Loucy (cell line): ENCODE measurements at regions not wholly inside any gene's neighbourhood (a gene's known extent, or its start where the extent isn't known, plus 50 kb on each side); places are given as distances from the start of the nearest gene placed in this dataset.

Experiments used
- H2AFZ ChIP-seq: fragments of 200-600 bp; sonication (generic); 2 replicates; pipeline ENCODE4 v1.6.0; 2016; ENCODE audit warnings: antibody characterized with exemption, mild to moderate bottlenecking, low read length, moderate library complexity
- H3F3A ChIP-seq: fragments of 200-600 bp; 2 replicates; pipeline ENCODE4 v1.6.0; 2016; ENCODE audit warnings: antibody characterized with exemption, low read depth, mild to moderate bottlenecking
- H3K27me3 ChIP-seq: fragments of 200-600 bp; sonication (generic); 2 replicates; pipeline ENCODE4 v1.6.1; 2014; ENCODE audit warnings: low read length, mild to moderate bottlenecking; ENCODE audit not compliant: insufficient read depth, poor library complexity, severe bottlenecking
- H3K36me3 ChIP-seq: fragments of 200-600 bp; sonication (generic); 2 replicates; pipeline ENCODE4 v1.6.1; 2016; ENCODE audit warnings: low read length; ENCODE audit not compliant: insufficient read depth
- H3K4me1 ChIP-seq: fragments of 200-600 bp; sonication (generic); 2 replicates; pipeline ENCODE4 v1.5.1; 2014; ENCODE audit warnings: low read length, mild to moderate bottlenecking; ENCODE audit not compliant: insufficient read depth, poor library complexity, severe bottlenecking
- H3K4me2 ChIP-seq: fragments of 200-600 bp; sonication (generic); 2 replicates; pipeline ENCODE4 v1.6.0; 2014; ENCODE audit warnings: antibody characterized with exemption, low read length, low read depth, mild to moderate bottlenecking; ENCODE audit not compliant: poor library complexity, severe bottlenecking
- H3K4me3 ChIP-seq: fragments of 200-600 bp; sonication (generic); 2 replicates; pipeline ENCODE4 v1.5.1; 2014; ENCODE audit warnings: low read length, mild to moderate bottlenecking, mixed read lengths; ENCODE audit not compliant: poor library complexity, severe bottlenecking
- H3K79me2 ChIP-seq: fragments of 200-600 bp; sonication (generic); 2 replicates; pipeline ENCODE4 v1.6.1; 2014; ENCODE audit warnings: low read length; ENCODE audit not compliant: insufficient read depth
- H3K9ac ChIP-seq: fragments of 200-600 bp; sonication (generic); 2 replicates; pipeline ENCODE4 v1.6.0; 2014; ENCODE audit warnings: mild to moderate bottlenecking, low read depth, low read length, moderate library complexity; ENCODE audit not compliant: poor library complexity, severe bottlenecking
- H3K9me2 ChIP-seq: fragments of 200-600 bp; sonication (generic); replicated peaks from 2 replicates; pipeline ENCODE4 v1.6.1; 2016; ENCODE audit warnings: low read depth, low read length, mixed read lengths
- H3K9me3 ChIP-seq: fragments of 200-600 bp; sonication (generic); 2 replicates; pipeline ENCODE4 v1.6.1; 2014; ENCODE audit warnings: mild to moderate bottlenecking, antibody characterized with exemption, low read length, low read depth; ENCODE audit not compliant: insufficient read depth
- H4K20me1 ChIP-seq: fragments of 200-600 bp; sonication (generic); 2 replicates; pipeline ENCODE4 v1.6.0; 2014; ENCODE audit warnings: antibody characterized with exemption, low read length, mild to moderate bottlenecking; ENCODE audit not compliant: insufficient read depth, poor library complexity, severe bottlenecking
- EZH2phosphoT487 ChIP-seq: fragments of 200-600 bp; IDR thresholded peaks from 2 replicates; pipeline ENCODE4 v1.6.1; 2018; ENCODE audit warnings: antibody characterized with exemption, mild to moderate bottlenecking, moderate library complexity, borderline replicate concordance
- TF ChIP-seq, protein P1 (sequence below): fragments of 200-600 bp; sonication (generic); conservative IDR thresholded peaks from 2 replicates; pipeline ENCODE4 v1.5.1; 2014; ENCODE audit warnings: mild to moderate bottlenecking, antibody characterized with exemption, low read length

DNA sequence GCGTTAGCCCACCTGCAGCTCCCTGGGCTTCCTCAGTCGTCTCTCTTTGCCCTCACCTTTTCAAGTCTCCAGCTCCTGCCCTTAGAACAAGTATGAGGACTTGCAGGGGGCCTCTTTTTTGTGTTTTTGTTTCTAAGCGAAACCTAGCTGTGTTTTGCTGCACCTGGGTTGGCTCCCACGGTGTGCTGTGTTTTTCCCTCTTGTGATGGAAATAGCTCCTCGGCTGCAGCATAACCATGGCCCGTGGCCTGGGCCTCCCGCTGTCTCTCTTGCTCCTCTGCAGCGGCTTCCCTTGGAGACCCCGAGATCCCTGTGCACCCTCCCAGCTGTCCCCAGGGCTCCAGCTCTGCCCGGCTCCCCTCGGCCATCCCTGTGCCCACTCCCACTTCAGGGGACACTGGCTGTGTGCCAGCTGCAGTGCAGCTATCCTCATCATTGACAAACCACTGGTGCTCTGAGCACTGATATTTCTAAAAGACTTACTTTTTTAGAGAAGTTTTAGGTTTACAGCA is 75.6 kb upstream of the TCERG1L start:
- Histone ChIP-seq H3K4me2 (no peak overlapping the region), H3F3A (no peaks in the 10 kb centered on the region), H3K27me3 (no peaks in the 10 kb centered on the region), H3K4me3 (no peak overlapping the region), H4K20me1 (no peaks in the 10 kb centered on the region), H3K9ac (no peak overlapping the region), H2AFZ (no peak overlapping the region), H3K9me3 (peaks cover 12% of the 10 kb centered on the region; the same call in 1 of the 2 replicates), H3K9me2 (no peaks in the 10 kb centered on the region), H3K79me2 (no peaks in the 10 kb centered on the region), H3K36me3 (no peaks in the 10 kb centered on the region), H3K4me1 (no peaks in the 10 kb centered on the region)
- TF ChIP-seq EZH2phosphoT487: no peak
- TF ChIP-seq, protein P1, sequence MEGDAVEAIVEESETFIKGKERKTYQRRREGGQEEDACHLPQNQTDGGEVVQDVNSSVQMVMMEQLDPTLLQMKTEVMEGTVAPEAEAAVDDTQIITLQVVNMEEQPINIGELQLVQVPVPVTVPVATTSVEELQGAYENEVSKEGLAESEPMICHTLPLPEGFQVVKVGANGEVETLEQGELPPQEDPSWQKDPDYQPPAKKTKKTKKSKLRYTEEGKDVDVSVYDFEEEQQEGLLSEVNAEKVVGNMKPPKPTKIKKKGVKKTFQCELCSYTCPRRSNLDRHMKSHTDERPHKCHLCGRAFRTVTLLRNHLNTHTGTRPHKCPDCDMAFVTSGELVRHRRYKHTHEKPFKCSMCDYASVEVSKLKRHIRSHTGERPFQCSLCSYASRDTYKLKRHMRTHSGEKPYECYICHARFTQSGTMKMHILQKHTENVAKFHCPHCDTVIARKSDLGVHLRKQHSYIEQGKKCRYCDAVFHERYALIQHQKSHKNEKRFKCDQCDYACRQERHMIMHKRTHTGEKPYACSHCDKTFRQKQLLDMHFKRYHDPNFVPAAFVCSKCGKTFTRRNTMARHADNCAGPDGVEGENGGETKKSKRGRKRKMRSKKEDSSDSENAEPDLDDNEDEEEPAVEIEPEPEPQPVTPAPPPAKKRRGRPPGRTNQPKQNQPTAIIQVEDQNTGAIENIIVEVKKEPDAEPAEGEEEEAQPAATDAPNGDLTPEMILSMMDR: no peak

DNA sequence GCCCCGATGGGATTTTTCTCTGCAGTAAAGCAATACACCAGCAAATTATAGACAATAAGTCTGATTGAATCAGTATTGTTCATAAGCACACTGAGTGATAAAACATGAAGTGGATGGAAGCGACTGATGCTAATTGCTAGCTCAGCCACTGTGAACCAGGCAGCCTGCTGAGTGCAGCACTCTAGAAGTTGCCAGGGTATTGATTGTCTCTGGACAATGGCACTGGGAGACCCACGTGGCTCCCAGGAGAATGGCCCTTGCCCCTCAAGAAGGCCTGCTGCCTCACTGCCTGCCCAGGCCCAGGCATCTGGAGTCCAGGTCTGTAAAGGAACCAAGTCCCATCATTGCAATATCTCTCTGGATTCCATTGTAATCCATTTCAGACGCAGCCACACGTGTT is 80.4 kb upstream of the TCERG1L start:
- Histone ChIP-seq H3K27me3 (no peaks in the 10 kb centered on the region), H3K9me2 (no peaks in the 10 kb centered on the region), H3K36me3 (no peaks in the 10 kb centered on the region), H3K4me3 (no peak overlapping the region), H3K4me1 (no peaks in the 10 kb centered on the region), H3K9ac (no peak overlapping the region), H3K79me2 (no peaks in the 10 kb centered on the region), H4K20me1 (no peaks in the 10 kb centered on the region), H3K4me2 (no peak overlapping the region), H3K9me3 (peaks cover 20% of the 10 kb centered on the region; the same call in 1 of the 2 replicates), H2AFZ (no peak overlapping the region), H3F3A (no peaks in the 10 kb centered on the region)
- TF ChIP-seq, protein P1: no peak
- TF ChIP-seq EZH2phosphoT487: no peak

DNA sequence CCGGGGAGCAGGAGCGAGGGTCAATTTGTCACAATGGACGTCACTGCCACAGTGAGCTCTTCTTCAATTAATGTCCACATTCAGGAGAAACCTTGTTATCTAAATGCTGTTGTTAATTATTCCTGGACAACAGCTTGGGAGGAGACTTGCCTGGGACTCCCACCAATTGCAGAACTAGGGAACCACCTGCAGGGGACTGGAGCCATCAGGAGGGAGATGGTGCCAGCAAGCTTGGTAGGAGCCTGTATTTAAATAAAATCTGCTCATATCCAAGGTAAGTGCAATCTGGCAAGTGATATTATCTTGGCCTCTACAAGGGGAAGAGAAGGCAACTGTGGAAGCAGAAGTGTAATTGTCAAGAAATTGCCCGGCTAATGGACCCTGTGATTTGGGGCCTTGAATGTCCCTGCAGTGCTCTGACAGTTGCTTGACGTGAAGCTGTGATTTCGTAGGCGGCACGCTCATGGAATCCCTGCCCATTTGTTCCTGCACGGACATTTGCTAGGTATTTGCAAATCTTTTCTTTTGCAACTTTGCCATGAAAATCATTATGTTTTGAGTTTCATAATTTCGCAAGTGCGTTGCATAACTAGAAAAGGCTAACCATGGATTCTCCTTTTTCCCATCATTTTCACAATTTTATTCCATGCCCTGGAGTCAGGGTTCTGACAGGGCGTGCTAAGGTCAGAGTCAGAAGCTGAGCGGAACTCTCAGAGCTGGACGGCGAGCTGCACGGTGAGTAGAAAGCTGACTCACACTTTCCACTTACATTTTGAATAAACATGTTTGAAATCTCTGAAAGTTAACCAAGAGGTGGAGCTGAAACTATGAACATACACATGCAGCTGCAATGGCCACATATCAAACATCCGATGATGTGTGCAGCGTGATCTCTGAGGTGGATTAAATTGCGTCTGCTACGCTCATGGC is 84.9 kb upstream of the TCERG1L start:
- Histone ChIP-seq H3K9me2 (no peaks in the 10 kb centered on the region), H3K4me1 (no peaks in the 10 kb centered on the region), H4K20me1 (no peaks in the 10 kb centered on the region), H3K9ac (no peak overlapping the region), H2AFZ (no peak overlapping the region), H3K4me2 (no peak overlapping the region), H3K27me3 (no peaks in the 10 kb centered on the region), H3K4me3 (no peak overlapping the region), H3F3A (no peaks in the 10 kb centered on the region), H3K79me2 (no peaks in the 10 kb centered on the region), H3K9me3 (peaks cover 8% of the 10 kb centered on the region; the same call in 1 of the 2 replicates), H3K36me3 (no peaks in the 10 kb centered on the region)
- TF ChIP-seq EZH2phosphoT487: no peak
- TF ChIP-seq, protein P1: no peak
